ENCODE measurements at regions not wholly inside any gene's neighbourhood (a gene's known extent, or its start where the extent isn't known, plus 50 kb on each side); places are given as distances from the start of the nearest gene placed in this dataset.

GRCh38 chr6:4615231-4615630, 161.0 kb upstream of the CDYL start:
- DNase-seq (ENCODE audit: low spot score in 2 of 2) = no peak
- Histone ChIP-seq H3K4me1 (no peaks in the 10 kb centered on the region), H3K27ac (no peak overlapping the region), H3K4me3 (no peak overlapping the region), H3K27me3 (no peaks in the 10 kb centered on the region), H3K36me3 (no peaks in the 10 kb centered on the region), H3K9me3 (no peaks in the 10 kb centered on the region)
- intact Hi-C loops (cut with DNase I; ENCODE audit: low total_unique reads) = no loop called here
- TF ChIP-seq POLR2AphosphoS5 (IDR thresholded peaks at IDR 0.05) = no peak
- TF ChIP-seq POLR2A (IDR thresholded peaks at IDR 0.05) = no peak
- no peak for TF ChIP-seq CTCF (IDR thresholded peaks at IDR 0.05)

- H3K9me3 ChIP-seq = no peaks in the 10 kb centered on the region
- TF ChIP-seq CTCF (IDR thresholded peaks at IDR 0.05) (no peak), POLR2AphosphoS5 (IDR thresholded peaks at IDR 0.05) (no peak), POLR2A (IDR thresholded peaks at IDR 0.05) (no peak)
- DNase-seq (ENCODE audit: low spot score in 2 of 2) = no peak
- no peak overlapping the region for H3K4me3 ChIP-seq
- H3K36me3 ChIP-seq = no peaks in the 10 kb centered on the region
- H3K27ac ChIP-seq = no peak overlapping the region
- H3K27me3 ChIP-seq = no peaks in the 10 kb centered on the region
- intact Hi-C loops (cut with DNase I; ENCODE audit: low total_unique reads) = no loop called here
- H3K4me1 ChIP-seq = no peaks in the 10 kb centered on the region
These were observed 161.6 kb upstream of the CDYL start for GRCh38 chr6:4614637-4615036.

GRCh38 chr6:4613795-4614194, 162.4 kb upstream of the CDYL start:
- intact Hi-C loops (cut with DNase I; ENCODE audit: low total_unique reads) = no loop called here
- no peaks in the 10 kb centered on the region for H3K4me1 ChIP-seq
- H3K27ac ChIP-seq = no peak overlapping the region
- H3K9me3 ChIP-seq = no peaks in the 10 kb centered on the region
- no peaks in the 10 kb centered on the region for H3K36me3 ChIP-seq
- no peak for DNase-seq (ENCODE audit: low spot score in 2 of 2)
- H3K4me3 ChIP-seq = no peak overlapping the region
- no peaks in the 10 kb centered on the region for H3K27me3 ChIP-seq
- TF ChIP-seq CTCF (IDR thresholded peaks at IDR 0.05) = no peak
- no peak for TF ChIP-seq POLR2AphosphoS5 (IDR thresholded peaks at IDR 0.05)
- TF ChIP-seq POLR2A (IDR thresholded peaks at IDR 0.05) = no peak

GRCh38 chr6:4613381-4613780, 162.8 kb upstream of the CDYL start:
- H3K27me3 ChIP-seq = no peaks in the 10 kb centered on the region
- peak overlapping the region in 1 of 2 donors; percentile 63 for H3K27ac ChIP-seq
- TF ChIP-seq POLR2AphosphoS5 (IDR thresholded peaks at IDR 0.05) (no peak), CTCF (IDR thresholded peaks at IDR 0.05) (no peak), POLR2A (IDR thresholded peaks at IDR 0.05) (no peak)
- no peak for DNase-seq (ENCODE audit: low spot score in 2 of 2)
- H3K36me3 ChIP-seq = no peaks in the 10 kb centered on the region
- intact Hi-C loops (cut with DNase I; ENCODE audit: low total_unique reads) = no loop called here
- H3K4me1 ChIP-seq = no peaks in the 10 kb centered on the region
- H3K9me3 ChIP-seq = no peaks in the 10 kb centered on the region
- no peak overlapping the region for H3K4me3 ChIP-seq

GRCh38 chr6:4612636-4613171, 163.5 kb upstream of the CDYL start:
- TF ChIP-seq POLR2AphosphoS5 (IDR thresholded peaks at IDR 0.05) (peak; percentile 28 to 52 (median 50)), POLR2A (IDR thresholded peaks at IDR 0.05) (no peak), CTCF (IDR thresholded peaks at IDR 0.05) (no peak)
- Histone ChIP-seq H3K4me1 (no peaks in the 10 kb centered on the region), H3K27me3 (no peaks in the 10 kb centered on the region), H3K27ac (peak overlapping the region in 1 of 2 donors; percentile 63), H3K36me3 (no peaks in the 10 kb centered on the region), H3K4me3 (no peak overlapping the region), H3K9me3 (no peaks in the 10 kb centered on the region)
- no peak for DNase-seq (ENCODE audit: low spot score in 2 of 2)
- intact Hi-C loops (cut with DNase I; ENCODE audit: low total_unique reads) = no loop called here

Data from breast epithelium (tissue), 4 donors.